ENCODE measurements at regions not wholly inside any gene's neighbourhood (a gene's known extent, or its start where the extent isn't known, plus 50 kb on each side); places are given as distances from the start of the nearest gene placed in this dataset.

- TF ChIP-seq, protein P1, sequence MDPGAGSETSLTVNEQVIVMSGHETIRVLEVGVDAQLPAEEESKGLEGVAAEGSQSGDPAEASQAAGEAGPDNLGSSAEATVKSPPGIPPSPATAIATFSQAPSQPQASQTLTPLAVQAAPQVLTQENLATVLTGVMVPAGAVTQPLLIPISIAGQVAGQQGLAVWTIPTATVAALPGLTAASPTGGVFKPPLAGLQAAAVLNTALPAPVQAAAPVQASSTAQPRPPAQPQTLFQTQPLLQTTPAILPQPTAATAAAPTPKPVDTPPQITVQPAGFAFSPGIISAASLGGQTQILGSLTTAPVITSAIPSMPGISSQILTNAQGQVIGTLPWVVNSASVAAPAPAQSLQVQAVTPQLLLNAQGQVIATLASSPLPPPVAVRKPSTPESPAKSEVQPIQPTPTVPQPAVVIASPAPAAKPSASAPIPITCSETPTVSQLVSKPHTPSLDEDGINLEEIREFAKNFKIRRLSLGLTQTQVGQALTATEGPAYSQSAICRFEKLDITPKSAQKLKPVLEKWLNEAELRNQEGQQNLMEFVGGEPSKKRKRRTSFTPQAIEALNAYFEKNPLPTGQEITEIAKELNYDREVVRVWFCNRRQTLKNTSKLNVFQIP (CRISPR knock-in tag; IDR thresholded peaks at IDR 0.05; ENCODE audit: borderline replicate concordance, low read depth), result no peak
- TF ChIP-seq RARB (CRISPR knock-in tag; IDR thresholded peaks at IDR 0.05) (no peak), ZNF8 (CRISPR knock-in tag; IDR thresholded peaks at IDR 0.05) (no peak), PATZ1 (CRISPR knock-in tag; IDR thresholded peaks at IDR 0.05; ENCODE audit: borderline replicate concordance) (no peak), ZC3H10 (CRISPR knock-in tag; IDR thresholded peaks at IDR 0.05) (no peak), CREB5 (CRISPR knock-in tag; IDR thresholded peaks at IDR 0.05; ENCODE audit: low read depth) (no peak)
These were observed 166.1 kb upstream of the PRDM1 start for GRCh38 chr6:105920071-105920470.

All from SK-N-SH treated with all-trans-retinoic acid at 6 μM for 48 hours (cell line).